Endometrium (tissue), 2 donors: ENCODE measurements at regions not wholly inside any gene's neighbourhood (a gene's known extent, or its start where the extent isn't known, plus 50 kb on each side); places are given as distances from the start of the nearest gene placed in this dataset.
"Not testable (repeated sequence)": the region's sequence is repeated elsewhere in the genome, so short reads cannot be mapped to it uniquely, and the experiment has no call there.

Source experiments
- FAIRE-seq: peaks from 2 replicates; lab custom pipeline; 2012; peaks lifted over from hg19 to GRCh38; lab: Jason Lieb, UNC
- donor health status: control.
- donor health status: control.

DNA sequence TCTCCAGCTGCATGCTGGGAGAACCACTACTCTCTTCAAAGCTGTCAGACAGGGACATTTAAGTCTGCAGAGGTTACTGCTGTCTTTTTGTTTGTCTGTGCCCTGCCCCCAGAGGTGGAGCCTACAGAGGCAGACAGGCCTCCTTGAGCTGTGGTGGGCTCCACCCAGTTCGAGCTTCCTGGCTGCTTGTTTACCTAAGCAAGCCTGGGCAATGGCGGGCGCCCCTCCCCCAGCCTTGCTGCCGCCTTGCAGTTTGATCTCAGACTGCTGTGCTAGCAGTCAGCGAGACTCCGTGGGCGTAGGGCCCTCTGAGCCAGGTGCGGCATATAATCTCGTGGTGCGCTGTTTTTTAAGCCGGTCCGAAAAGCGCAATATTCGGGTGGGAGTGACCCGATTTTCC is 215.0 kb downstream of the STIM2 start:
- not testable (repeated sequence) for FAIRE-seq

DNA sequence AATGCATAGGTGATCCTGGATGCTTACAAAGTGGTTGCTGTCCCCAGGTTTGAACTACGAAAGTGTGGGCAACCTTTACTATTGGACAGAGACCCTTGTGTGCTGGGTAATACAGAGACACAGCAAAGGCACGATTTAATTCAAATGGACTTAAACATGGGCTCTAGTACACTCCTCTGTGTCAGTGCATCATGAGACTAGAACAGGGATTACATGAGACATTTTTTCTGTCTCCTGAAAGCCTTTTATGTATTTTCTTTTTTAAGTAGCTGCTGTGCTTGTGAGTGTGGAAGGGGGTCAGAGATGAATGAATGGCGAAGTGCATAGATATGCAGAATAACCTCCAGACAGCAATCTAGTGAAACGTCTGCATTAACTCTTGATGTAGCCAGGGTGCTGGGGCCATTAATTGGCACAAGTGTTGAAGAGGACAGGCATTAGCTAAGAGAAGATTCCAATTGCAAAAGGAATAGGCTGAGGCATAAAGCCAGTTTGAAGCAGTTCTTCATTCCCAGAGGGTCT is 218.4 kb downstream of the STIM2 start:
- FAIRE-seq = no peak

DNA sequence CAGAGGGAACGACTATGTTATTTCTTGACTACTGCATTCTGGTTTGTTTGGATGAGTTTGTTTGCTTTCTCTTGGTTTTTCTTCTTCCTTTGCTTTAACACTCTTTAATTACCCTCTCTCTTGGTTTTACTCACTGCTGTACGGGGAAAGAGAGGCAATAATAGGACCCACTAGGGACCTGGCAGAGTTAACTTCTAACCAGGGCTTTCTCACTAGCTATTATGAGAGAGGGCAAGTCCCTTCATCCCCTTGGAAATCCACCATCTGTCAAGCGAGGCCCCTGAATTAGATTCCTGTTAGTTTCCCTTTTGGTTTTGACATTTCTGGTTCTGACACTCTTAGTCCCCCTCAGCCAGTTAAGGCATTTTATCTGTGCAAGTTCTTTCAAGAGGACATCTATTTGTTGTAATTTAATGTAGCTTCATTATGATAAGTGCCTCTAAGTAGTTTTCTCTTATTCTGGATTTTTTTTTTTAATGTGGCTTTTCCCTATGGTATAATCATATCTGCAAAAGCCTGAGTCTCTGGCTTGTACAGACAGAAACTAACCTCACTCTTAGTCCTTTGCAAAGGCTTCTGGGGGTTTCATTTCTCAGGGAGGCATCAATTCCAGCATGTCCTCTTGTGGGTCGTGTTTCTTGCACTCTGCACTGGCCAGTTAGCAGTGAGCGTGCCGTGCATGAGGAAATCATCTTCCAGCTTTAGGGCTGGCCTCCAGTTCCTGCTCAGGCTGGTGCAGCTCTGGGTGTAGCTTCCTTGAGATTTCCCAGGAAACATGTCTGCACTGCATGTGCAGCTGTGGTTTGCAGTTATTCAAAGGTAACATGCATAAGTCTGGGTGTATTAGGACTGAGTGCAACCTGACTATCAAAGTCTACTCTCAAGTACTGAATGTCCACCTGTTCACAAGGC is 221.3 kb downstream of the STIM2 start:
- FAIRE-seq = no peak

DNA sequence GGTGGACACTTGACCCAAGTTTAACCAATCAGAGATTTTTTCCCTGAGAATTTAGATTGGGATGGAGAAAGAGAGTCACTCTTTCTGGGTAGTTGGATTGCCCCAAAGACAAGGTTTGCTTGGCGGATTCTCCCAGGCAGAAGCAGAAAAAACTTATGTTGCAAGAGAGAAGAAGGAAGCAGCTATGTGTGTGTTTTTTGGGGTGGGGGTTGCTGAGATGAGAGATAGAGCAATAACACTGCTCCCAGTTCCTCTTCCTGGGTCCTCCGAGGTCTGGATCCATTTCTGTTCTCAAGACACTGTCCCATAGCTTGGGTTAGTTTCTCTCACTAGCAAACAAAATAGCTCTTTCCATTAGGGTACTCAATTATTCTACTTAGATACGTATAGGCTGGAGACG is 222.1 kb downstream of the STIM2 start:
- no peak for FAIRE-seq

DNA sequence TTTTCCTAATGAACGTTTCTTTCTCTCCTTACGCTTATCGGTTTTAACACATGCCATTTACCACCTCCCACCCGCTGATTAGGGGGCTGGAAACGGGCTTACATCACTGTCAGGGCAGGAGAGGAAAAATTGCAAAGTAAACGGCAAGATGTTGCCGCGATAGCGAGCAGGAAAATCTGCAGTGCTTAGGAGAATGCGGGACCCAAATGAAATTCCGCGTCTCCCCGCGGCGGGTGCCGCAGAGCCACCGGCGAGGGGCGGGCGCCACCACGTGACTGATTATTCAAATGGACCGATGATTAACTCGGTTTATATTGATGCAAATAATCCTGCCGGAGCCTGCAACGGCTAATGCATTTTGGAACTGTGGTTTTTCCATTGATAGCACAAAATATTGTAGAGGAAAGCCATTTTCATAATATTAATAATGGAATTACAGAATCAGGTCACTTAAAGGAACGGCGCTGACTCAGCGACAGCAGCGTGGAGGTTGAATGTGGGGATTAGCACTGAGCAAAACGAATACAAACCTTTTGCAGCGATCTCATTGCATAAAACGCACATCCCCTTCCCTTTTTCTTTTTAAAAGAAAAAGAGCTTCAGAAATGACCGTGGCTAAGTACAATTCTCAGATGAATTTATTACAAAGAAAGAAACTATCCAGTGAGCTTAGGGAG is 224.2 kb downstream of the STIM2 start:
- no peak for FAIRE-seq

DNA sequence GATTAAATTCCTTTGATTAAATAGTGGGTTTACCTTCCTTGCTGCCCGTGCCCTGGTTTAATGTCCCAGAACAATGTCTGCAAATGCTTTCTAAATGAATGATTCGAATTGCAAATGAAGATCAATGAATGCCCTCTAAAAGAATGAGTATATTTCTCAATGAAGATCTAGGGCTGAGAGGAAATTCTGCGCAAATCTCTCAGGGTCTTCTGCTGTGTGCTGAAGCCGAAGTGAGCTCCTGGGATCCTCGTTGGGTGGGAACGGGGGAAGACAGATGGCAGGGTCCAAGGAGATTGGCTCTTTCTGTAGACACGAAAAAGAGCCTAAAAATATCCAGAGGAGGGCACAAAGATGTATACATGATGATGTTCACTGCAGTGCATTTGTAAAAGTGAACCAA is 224.8 kb downstream of the STIM2 start:
- no peak for FAIRE-seq

DNA sequence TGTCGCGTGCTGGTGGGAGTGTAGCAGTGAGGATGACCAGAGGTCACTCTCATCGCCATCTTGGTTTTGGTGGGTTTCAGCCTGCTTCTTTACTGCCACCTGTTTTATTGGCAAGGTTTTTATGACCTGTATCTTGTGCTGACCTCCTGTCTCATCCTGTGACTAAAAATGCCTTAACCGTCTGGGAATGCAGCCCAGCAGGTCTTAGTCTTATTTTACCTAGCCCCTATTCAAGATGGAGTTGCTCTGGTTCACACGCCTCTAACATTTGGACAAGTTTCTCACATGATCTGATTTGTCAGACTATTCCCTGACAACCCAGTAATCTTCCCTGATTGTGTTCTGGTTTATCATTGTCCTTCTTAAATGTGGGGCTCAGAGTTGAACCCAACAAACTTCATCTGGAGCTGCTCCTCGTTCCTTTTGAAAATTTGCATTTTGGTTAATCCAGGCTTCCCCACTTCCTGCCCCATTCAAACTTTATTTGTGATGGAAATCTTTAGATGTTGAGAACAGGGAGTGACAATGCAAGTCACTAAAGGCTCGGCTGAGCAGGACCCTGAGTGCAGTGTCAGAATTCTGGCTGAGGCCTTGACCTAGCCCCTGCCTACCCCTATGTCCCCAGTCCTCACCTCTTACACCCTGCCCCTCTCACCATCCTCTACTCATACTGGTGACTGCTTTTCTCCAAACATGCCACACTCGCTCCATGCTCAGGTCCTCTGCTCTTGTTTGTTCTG is 226.8 kb downstream of the STIM2 start:
- no peak for FAIRE-seq

DNA sequence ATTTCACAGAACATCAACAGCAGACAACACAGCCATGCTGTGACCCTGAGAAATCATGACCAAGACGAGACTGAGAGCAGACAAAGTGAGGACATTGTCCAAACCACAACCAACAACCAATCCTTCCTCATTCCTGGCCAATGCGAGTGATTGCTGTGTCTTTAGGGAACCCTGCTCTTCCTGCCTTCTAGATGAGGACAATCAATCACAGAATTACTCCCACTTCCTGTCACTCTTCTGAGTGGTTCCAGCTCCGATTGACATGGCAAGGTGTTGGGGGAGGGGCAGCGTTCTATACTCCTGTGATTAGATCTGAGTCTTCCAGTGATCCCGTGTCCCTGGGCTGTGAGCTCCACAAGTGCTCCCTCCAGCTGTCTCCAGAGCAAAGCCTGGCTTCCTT is 227.8 kb downstream of the STIM2 start:
- no peak for FAIRE-seq

DNA sequence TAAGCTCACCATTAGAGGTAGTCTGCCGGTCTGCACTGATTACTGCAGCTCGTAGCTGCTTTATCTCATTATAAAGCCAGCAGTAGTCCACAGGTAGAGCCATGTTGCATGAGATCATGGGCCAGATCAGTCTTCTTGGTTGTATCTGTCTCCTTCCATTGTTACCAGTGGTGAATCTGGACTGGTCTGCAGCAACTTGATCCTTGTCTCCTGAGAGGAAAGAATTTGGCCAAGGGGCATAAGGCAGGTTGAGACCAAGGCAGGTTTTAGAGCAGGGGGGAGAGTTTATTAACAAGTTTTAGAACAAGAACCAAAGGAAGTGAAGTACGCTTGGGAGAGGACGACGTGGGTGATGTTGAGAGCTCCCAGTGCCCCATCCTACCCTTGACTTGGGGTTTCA is 228.5 kb downstream of the STIM2 start:
- no peak for FAIRE-seq

DNA sequence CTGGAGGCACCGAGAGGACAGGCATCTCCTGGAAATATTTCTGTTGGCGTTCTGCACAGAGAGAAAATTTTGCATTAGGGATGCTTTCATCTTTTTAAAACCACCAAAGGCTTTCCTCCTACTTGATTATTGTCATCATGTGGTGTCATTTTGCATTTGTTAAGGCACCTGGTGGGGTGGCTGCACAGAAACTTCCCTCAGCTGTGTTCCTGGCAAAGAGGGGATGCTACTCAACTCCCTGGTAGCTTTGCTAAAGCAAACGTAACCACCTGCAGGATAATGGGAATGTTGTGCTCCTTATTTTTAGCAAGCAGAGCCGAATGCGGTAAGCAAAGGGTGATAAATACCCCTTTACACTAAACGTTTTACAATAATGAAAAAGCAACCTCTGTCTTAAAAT is 229.8 kb downstream of the STIM2 start:
- no peak for FAIRE-seq

DNA sequence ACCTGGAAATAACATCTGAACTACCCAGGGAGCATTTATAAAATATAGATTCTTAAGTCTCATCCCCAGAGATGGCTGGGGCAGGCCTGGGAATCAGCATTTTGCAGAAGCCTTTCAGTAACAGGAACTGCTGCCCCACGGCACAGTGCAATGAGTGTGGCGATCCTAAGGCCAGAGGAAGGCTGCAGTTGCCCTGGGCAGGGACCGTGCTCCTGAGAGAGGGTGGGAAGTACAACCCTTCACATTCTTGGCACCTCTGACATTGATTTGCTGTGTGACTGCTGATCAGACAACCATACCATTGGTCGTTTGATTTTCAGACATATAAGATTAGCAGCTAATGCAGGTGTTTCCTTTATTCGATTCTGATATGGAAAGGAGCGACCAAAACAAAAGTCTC is 233.6 kb downstream of the STIM2 start:
- FAIRE-seq = no peak

DNA sequence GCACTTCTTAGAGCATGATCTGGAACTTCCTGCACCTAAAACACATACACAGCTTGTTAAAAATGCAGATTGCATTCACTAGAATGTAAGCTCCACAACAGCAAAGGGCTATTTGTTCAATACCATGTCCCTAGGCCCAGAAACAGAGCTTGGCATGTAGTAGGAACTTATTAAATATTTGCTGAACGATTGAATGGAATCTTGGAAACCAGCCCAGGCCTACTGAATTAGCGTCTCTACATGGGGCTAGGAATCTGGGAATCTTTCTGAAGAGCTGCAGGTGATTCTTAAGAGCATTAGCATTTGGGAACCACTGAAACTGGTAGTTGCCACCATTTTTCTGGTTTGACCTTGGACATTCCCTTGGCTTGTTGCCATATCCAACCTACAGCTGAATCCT is 234.1 kb downstream of the STIM2 start:
- no peak for FAIRE-seq

DNA sequence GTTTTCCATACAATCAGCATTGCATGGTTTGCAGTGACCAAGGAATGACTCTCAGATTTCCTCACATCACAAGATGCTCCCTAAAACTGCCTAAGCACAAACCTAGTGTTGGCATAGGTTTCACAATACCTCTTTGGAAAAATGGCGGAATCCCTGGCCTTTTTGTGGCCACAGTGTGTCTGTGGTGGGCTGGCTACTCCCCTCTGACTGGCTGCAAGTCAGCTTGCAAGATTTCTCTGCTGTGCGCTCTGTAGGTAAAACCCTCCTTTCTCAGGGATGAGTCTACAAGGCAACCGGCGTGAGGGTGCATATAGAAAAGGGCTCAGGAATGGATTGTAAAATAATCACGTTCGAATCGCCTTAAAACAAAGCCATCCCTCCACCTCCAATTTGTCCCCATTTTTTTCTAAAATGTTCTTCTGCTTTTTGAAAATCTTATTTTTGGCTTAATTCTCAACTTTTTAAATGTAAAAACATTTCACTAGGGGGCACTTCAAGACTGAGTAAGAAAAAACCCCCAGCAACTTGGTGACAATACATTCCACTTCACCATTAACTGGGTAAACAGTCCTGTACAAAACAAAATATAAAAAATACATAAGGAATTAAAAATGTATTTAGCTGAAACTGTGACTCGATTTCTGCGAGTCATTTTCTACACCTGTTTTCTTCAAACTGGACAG is 235.6 kb downstream of the STIM2 start:
- FAIRE-seq = no peak

DNA sequence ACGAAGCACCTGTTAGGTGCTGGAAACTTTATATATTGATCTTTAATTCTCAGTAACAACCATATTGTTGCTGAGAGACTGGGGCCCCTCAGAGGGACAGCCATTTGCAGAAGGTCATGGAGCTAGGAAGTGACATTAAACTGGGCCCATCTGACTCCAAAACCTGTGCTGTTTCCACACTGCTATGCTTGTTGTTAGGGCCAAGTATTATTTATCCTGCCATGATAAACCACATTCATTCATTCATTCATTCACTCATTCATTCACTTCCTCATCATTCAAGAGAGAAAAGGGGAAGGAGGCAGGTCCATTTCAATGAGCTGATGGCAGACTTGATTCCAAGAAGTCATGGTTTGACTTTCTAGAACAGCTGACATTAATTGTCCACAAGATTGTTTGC is 237.4 kb downstream of the STIM2 start:
- no peak for FAIRE-seq

DNA sequence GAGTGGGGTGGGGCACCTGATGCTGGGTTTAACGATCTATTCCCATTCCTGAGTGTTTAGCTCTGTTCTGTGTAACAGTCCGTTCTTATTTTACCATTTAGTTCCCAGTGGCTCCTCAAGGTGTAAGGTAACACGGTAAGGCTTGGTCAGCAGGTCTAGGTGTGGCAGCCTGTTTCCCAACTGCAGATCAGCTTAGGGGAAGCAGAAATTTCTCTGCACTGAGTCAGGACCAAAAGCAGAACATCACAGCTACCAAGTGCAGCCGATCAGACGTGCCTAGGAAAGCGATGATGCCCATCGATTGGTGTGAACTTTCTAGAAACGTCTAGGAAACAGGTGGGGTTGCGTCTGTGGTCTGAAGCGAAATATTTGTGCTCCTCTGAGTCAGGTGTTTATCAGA is 240.1 kb downstream of the STIM2 start:
- FAIRE-seq = no peak

DNA sequence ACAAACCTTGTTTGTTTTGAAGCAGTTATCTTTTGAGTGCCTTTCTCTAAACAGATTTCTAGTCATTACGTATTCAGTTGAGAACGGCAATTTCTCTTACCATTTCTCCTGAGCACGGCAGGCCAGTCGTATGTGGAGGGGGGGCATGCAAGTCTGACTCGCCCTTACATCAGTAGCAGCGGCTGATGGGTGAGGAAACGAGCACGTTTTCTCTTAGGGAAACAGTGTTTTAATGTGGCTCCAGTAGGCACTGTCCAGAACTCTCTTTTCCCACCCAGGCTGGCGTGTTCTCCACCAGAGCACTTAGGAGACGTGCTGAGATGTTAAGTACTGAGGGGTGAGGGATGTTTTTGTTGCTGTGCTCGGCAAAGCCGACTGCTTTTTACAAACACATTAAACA is 240.5 kb downstream of the STIM2 start:
- no peak for FAIRE-seq

DNA sequence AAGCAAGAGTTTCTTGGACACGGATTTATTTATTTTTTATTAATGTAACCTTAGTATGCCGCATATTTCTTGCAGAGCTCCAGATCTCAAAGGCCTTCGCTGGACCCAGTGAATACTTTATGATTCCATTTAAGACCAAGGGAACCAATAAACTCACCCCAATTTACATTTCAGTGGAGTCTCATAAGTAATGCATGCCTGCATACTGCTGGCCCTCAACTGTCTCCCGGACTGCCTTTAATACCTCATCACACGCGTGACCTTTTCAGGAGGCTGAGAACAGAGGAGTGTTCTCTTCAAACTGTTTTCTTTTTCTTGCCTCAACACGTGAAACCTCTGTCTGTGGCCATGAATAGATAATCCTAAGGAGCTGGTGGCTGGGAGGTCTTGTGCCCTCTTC is 240.9 kb downstream of the STIM2 start:
- FAIRE-seq = no peak

DNA sequence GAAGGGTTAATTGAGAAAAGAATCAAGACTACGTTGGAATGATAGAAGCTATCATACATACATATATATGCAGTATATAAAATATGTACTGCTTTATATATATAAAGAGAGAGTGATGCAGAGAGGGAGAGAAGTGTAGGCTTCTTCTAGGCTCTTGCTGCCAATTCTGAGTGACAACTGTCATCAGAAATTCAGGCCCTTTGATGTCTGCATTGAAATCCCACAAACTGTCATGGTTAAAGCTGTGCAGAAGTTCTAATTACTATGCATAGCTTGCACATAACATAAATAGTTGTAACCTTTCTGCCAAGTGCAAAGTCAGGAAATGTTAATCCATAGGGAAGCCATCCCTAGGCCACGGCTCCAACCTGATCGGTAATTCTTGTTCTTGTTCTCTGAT is 251.0 kb downstream of the STIM2 start:
- FAIRE-seq = no peak

DNA sequence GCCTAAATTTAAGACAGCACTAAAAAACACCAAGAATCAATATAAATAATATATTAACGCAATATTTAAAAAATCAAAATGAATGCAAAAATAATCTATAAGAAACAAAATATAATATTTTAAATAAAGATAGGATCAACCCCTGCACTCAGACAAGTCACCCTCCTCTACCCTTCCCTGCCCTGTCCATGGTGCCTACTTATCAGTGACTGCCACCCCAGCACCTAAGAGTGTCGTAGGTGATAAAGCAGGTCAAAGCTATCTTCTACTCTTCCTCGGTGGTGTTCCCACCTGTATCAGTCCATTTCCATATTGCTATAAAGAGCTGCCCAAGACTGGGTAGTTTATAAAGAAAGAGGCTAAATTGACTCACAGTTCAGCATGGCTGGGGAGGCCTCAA is 251.9 kb downstream of the STIM2 start:
- no peak for FAIRE-seq

DNA sequence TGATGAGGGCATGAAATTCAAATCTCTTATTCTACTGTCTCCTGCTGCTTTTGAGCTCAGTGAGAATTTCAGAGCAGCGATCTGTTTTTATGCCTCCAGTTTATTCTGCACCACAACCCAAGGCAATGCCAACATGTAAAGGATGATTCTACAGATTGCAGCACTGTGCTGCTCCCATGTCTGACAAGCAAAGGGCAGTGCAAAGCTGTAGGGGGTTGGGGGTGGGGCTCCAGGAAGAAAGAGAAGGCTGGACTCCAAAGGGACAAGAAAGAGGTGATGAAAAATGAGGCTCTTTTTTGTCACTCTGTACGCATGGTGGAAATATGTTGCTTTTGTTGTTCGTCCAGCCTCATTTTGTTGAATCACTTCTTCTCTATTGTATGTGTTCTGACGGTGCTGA is 254.6 kb downstream of the STIM2 start:
- FAIRE-seq = no peak

DNA sequence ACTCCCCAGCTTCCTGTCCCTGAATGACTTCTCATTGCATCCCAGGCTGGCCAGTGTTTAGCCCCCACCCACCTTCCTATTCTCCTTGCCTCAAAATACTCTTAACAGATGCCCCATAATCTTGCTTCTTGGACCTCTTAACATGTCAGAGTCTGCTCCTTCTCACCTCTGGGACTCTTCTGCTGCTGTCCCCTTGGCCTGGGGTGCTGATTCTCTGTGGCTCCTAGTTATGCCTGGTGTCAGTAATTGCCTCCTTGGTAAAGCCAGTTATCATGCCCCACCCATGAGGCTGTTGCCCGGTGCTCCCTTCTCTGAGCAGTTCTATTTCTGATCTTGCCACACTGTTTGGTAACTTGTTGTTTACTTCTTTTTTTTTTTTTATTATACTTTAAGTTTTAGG is 256.8 kb downstream of the STIM2 start:
- FAIRE-seq = no peak

DNA sequence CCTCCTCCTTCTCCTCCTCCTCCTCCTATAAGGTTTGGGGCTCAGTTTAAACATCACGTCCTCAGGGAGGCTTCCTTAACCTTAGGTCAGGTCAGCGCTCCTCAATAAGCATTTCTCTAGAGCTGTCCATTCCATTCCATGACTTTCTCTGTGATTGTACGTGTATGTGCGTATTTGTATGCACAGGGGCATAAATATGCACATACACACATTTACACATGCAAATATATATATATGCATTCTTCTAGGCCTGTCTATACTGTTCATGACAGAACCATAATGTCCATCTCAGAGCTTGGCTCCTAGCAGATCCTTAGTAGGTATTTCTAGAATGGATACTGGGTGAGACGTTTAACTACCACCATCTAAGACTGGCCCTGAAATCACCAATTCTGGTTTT is 258.6 kb downstream of the STIM2 start:
- no peak for FAIRE-seq
